Umbilical cord (tissue), 1 donor: ENCODE measurements at regions not wholly inside any gene's neighbourhood (a gene's known extent, or its start where the extent isn't known, plus 50 kb on each side); places are given as distances from the start of the nearest gene placed in this dataset.

Experiments used
- DNase-seq: peaks from one replicate; pipeline ENCODE4 v3.0.0-alpha.2; 2015; ENCODE audit warnings: low spot score

DNA sequence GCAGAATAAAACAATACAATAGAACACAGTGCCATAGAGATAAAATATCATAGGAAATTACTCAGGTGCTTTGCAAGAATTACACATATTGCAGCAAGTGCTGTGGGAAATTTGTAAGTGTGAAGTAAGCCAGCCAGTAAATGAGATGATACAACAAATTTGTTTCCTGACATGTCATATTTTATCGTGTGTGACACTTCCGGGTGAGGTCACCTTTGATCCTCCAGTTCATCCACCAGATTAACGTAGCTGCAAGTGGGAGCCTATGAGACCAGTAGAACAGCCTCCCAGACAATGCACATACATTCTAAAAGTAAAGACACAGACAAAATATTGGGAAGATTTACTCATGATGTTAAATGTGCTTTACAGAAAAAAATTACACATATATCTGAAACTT lies 72.2 kb downstream of the PRDM9 start:
- DNase-seq: no peak

- no peak for DNase-seq
Measured at GRCh38 chr5:23583081-23583480, 75.7 kb downstream of the PRDM9 start.

DNA sequence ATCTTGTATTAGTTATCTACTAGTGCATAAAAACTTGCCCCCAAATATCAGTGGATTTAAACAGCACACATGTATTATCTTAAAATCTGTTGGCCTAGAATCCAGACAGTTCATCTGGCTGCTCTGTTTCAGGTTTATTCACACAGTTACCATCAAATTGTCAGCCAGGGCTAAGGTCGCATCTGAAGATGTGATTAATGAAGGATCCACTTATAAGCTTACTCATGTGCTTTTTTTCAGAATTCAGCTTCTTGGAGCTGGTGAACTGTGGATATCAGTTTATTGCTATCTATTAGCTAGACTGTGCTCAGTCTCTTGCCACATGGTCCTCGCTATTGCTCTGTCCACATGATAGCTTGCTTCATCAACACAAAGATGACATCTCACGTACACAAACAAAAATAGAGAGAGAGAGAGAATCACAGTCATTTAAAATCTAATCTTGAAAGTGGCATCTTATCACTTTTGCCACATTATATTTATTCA lies 81.5 kb downstream of the PRDM9 start:
- DNase-seq: no peak

DNA sequence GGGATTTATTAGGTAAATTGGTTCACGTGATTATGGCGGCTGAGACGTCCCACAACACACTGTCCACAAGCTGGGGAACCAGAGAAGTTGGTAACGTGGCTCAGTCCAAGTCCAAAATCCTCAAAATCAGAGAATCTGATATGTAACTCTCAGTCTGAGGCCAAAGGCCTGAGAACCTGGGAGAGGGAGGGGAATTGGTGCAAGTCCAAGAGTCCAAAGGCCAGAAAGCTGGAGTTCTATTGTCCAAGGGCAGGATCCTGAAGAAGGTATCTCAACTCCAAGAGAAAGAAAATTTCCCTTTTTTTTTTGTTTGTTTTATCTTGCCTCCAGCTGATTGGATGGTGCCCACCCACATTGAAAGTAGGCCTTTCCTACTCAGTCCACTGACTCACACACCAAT lies 83.8 kb downstream of the PRDM9 start:
- DNase-seq: no peak

GRCh38 chr5:23606927-23607326 lies 99.5 kb downstream of the PRDM9 start:
- DNase-seq: no peak

DNA sequence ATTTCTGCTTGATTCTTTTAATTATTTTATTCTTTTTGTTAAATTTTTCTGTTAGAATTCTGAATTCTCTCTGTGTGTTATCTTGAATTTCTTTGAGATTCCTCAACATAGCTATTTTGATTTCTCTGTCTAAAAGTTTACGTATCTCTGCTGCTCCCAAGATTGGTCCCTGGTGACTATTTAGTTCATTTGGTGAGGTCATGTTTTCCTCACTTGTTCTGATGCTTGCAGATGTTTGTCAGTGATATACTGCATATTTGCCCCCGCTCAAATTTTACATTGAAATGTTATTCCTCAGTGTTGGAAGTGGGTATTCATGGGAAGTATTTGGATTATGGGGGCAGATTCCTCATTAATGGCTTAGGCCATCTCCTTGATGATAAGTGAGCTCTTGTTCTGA lies 105.3 kb downstream of the PRDM9 start:
- no peak for DNase-seq

- DNase-seq: no peak
Measured at GRCh38 chr5:23613566-23613965, 106.2 kb downstream of the PRDM9 start.

DNA sequence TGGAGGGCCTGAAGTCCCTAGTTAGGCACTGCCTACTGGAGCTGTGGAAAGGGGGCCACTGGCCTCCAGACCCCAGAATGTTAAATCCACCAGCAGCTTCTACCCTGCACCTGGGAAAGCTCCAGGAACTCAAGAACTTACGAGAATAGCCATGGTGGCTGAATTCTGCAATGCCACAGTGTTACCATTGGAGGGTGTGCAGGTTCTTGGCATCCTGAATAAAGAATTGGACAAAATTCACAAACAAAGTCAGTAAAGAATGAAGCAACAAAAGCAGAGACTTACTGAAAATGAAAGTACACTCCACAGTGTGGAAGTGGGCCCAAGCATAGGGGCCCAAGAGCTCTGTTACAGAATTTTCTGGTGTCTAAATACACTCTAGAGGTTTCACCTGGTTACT lies 107.0 kb downstream of the PRDM9 start:
- no peak for DNase-seq

GRCh38 chr5:23626961-23627360 lies 119.6 kb downstream of the PRDM9 start:
- no peak for DNase-seq

- DNase-seq: no peak
Measured at GRCh38 chr5:23627976-23628375, 120.6 kb downstream of the PRDM9 start.

DNA sequence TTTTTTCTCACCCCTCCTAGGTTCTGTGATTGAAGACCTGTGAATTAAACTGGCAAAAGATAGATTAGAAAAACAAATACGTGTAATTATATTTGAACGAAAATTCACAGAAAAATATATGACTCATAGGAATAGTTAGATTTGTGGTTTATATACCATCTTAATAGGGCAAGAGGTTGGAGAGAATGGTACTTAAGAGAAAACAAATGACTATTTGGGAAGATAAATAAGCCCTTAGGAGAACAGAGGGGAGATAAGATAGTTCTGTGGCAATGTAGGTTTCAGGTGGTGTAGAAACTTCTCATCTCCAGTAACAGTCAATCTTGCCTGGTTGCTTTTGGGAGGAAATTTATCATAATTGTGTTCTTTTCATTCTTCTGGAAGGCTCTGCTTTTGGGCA lies 122.0 kb downstream of the PRDM9 start:
- no peak for DNase-seq

GRCh38 chr5:23631302-23632045 lies 124.1 kb downstream of the PRDM9 start:
- DNase-seq: no peak

- DNase-seq: no peak
Measured at GRCh38 chr5:23635938-23636337, 128.5 kb downstream of the PRDM9 start.

GRCh38 chr5:23639326-23639725 lies 131.9 kb downstream of the PRDM9 start:
- DNase-seq: no peak

- no peak for DNase-seq
Measured at GRCh38 chr5:23648656-23649055, 141.2 kb downstream of the PRDM9 start.

- no peak for DNase-seq
Measured at GRCh38 chr5:23649594-23649993, 142.2 kb downstream of the PRDM9 start.

DNA sequence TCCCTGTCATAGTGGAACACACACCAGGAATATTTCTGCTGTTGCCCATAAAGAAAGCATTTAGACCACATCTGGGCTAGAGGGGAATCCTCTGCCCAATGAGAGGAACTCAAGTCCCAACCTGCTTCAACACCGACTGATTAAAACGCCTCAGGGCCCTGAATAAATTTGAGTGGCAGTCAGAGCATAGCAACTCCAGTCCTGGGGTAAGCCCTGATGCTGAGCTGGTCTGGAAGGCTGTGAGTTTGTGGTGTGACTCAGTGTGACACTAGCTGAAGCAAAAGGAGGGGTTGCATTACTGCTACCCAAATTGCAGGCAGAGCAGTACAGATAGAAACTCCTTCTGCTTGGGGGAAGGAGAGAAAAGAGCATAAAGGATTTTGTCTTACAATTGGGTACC lies 148.3 kb downstream of the PRDM9 start:
- no peak for DNase-seq

- DNase-seq: no peak
Measured at GRCh38 chr5:23675456-23675855, 168.0 kb downstream of the PRDM9 start.

- no peak for DNase-seq
Measured at GRCh38 chr5:23677996-23678395, 170.6 kb downstream of the PRDM9 start.

GRCh38 chr5:23684103-23684502 lies 176.7 kb downstream of the PRDM9 start:
- no peak for DNase-seq

- DNase-seq: no peak
Measured at GRCh38 chr5:23703940-23704855, 196.8 kb downstream of the PRDM9 start.

DNA sequence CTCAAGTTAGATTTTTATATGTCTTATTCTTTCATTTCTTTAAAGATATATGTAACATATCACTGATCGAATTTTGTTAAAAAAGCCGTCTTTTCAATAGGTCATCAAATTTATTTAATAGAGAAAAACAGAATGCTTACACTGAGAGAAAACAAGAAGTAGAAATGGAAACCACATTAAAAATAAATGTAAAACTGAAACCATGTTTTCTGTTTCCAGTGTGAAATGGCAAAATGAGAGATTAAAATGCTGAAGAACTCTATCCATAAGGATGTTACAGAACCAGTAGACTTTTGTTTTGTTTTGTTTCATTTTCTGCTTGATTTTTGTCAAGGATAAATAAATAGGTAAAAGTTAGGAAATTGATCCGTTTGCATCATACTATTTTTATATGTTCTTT lies 210.1 kb downstream of the PRDM9 start:
- DNase-seq: no peak

GRCh38 chr5:23718564-23718963 lies 211.2 kb downstream of the PRDM9 start:
- no peak for DNase-seq
